GM10248 (cell line): ENCODE measurements at regions not wholly inside any gene's neighbourhood (a gene's known extent, or its start where the extent isn't known, plus 50 kb on each side); places are given as distances from the start of the nearest gene placed in this dataset.
"Not testable (repeated sequence)": the region's sequence is repeated elsewhere in the genome, so short reads cannot be mapped to it uniquely, and the experiment has no call there.

Experiments
- CTCF ChIA-PET: fragments of 300-600 bp; sonication (Branson Sonifier 250); formaldehyde crosslinking; extraction: SDS; loops from one replicate; lab custom pipeline; 2021; ENCODE audit warnings: antibody characterized with exemption; lab: Yijun Ruan, JAX
- POLR2A ChIA-PET: fragments of 350-650 bp; sonication (Branson Sonifier 250); formaldehyde crosslinking; extraction: SDS; loops from one replicate; lab custom pipeline; 2020; ENCODE audit warnings: antibody characterized with exemption; lab: Yijun Ruan, JAX
- DNase-seq: peaks from one replicate; pipeline ENCODE4 v3.0.0; 2012; ENCODE audit errors: extremely low spot score
- CTCF ChIP-seq: IDR thresholded peaks from 2 replicates; pipeline ENCODE4 v1.5.1; 2012; ENCODE audit warnings: mild to moderate bottlenecking, low read depth; ENCODE audit errors: extremely low read depth, missing control alignments, control extremely low read depth

DNA sequence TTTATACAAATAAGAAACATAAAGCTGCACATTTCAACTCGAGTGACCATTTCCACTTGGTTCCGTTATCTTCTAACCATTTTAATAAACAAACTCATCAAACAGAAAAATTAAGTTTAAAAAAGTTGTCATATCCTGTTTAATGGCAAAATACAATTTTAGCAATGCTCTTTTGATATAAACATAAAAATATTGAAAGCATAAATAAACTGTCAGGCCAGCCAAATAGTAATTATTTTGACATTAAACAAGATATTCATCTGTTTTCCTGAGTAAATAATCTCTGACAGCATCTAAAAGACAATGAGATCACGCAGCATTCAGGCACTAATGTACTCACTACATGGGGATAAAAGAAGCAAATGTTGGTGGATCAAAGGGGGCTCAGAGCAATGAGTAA lies 145.3 kb upstream of the ATP5MC3 start:
- DNase-seq, result no peak
- TF ChIP-seq CTCF, result no peak
- ChIA-PET POLR2A (no interaction called here), CTCF (no interaction called here)

DNA sequence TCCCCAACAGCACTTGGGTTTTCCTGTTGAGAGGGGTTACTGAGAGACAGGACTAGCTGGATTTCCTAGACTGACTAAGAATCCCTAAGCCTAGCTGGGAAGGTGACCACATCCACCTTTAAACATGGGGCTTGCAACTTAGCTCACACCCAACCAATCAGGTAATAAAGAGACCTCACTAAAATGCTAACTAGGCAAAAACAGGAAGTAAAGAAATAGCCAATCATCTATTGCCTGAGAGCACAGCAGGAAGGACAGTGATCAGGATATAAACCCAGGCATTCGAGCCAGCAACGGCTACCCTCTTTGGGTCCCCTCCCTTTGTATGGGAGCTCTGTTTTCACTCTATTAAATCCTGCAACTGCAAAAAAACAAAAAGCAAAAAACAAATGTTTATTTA lies 144.7 kb upstream of the ATP5MC3 start:
- DNase-seq, POLR2A ChIA-PET: not testable (repeated sequence)
- CTCF ChIA-PET, result interaction anchor here (1.1 kb wide), 1 partner anchor 1228 kb away, joined by 3 read pairs; no protein-coding TSS in a partner anchor

- no peak for TF ChIP-seq CTCF
- ChIA-PET POLR2A (no interaction called here), CTCF (no interaction called here)
- no peak for DNase-seq
These were observed 141.7 kb upstream of the ATP5MC3 start for GRCh38 chr2:175323162-175323561.

GRCh38 chr2:175318542-175318941 lies 137.0 kb upstream of the ATP5MC3 start:
- POLR2A ChIA-PET, result no interaction called here
- TF ChIP-seq CTCF, result no peak
- CTCF ChIA-PET, result interaction anchor here (0.7 to 1.7 kb wide), 4 partner anchors 8 to 17 kb away, joined by 3 to 8 read pairs (median 4); no protein-coding TSS in a partner anchor
- no peak for DNase-seq

DNA sequence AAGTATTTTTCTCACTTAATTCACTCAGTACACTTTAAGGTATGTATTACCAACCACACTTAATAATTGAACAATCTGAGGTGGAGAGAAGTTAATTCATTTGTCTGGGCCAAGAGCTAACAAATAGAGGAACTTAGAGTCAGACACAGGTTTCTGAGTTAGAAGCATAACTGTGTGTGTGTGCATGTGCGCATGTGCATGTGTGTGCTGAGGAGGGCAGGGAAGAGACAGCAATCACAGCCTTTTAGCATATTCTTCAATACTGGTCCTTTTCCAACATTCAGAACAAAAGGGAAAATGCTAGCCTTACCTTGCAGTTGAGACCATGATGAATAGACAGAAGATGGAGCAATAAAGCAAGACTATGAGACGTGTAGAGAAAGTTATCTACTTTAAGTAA lies 136.2 kb upstream of the ATP5MC3 start:
- no peak for TF ChIP-seq CTCF
- ChIA-PET CTCF (interaction anchor here (1.4 to 1.7 kb wide), 2 partner anchors 10 to 16 kb away, joined by 4 to 8 read pairs; no protein-coding TSS in a partner anchor), POLR2A (no interaction called here)
- DNase-seq, result no peak

GRCh38 chr2:175312137-175312536 lies 130.6 kb upstream of the ATP5MC3 start:
- ChIA-PET POLR2A (no interaction called here), CTCF (interaction anchor here (0.7 to 2.3 kb wide), 3 partner anchors 9 to 60 kb away, joined by 3 to 8 read pairs (median 4); no protein-coding TSS in a partner anchor)
- DNase-seq, result no peak

More at GRCh38 chr2:175312137-175312536, 130.6 kb upstream of the ATP5MC3 start:
- no peak for TF ChIP-seq CTCF
